WTC11 (cell line): ENCODE measurements at regions not wholly inside any gene's neighbourhood (a gene's known extent, or its start where the extent isn't known, plus 50 kb on each side); places are given as distances from the start of the nearest gene placed in this dataset.

Source experiments
- ATAC-seq: fragments of 200-7000 bp; cut with Tn5 transposase; 2 replicates; pipeline ENCODE4 v1.10.0; 2021; ENCODE audit warnings: mild to moderate bottlenecking, moderate library complexity
- CTCF ChIA-PET: fragments of 300-600 bp; sonication (Branson Sonifier 250); formaldehyde crosslinking; loops from one replicate; lab custom pipeline; 2021; ENCODE audit warnings: antibody characterized with exemption; lab: Charles Lee
- POLR2A ChIA-PET: fragments of 350-600 bp; sonication (Branson Sonifier 250); formaldehyde crosslinking; loops from one replicate; lab custom pipeline; 2021; ENCODE audit warnings: antibody characterized with exemption; lab: Charles Lee
- DNase-seq: peaks from one replicate; pipeline ENCODE4 v3.0.0; 2021; ENCODE audit warnings: low spot score
- H3K27ac Mint-ChIP-seq: 2 replicates; pipeline ENCODE4 v1.8.0; 2021; ENCODE audit warnings: mixed read lengths
- H3K27me3 Mint-ChIP-seq: 2 replicates; pipeline ENCODE4 v1.8.0; 2021; ENCODE audit warnings: low read depth, mild to moderate bottlenecking, moderate library complexity, mixed read lengths
- H3K36me3 Mint-ChIP-seq: 2 replicates; pipeline ENCODE4 v1.8.0; 2021; ENCODE audit warnings: mixed read lengths
- H3K4me1 Mint-ChIP-seq: 2 replicates; pipeline ENCODE4 v1.8.0; 2022; ENCODE audit warnings: mixed read lengths
- H3K4me3 Mint-ChIP-seq: 2 replicates; pipeline ENCODE4 v1.8.0; 2021; ENCODE audit warnings: mild to moderate bottlenecking, moderate library complexity, mixed read lengths
- H3K9me3 Mint-ChIP-seq: 2 replicates; pipeline ENCODE4 v1.8.0; 2021; ENCODE audit warnings: mixed read lengths
- CBFB ChIP-seq: sonication (generic); formaldehyde crosslinking; IDR thresholded peaks from 2 replicates; pipeline ENCODE4 v1.8.1; 2022; ENCODE audit warnings: mild to moderate bottlenecking, low read depth, missing genetic modification reagents
- CREB1 ChIP-seq: sonication (generic); formaldehyde crosslinking; IDR thresholded peaks from 2 replicates; pipeline ENCODE4 v1.8.0; 2023; ENCODE audit warnings: mild to moderate bottlenecking, missing genetic modification reagents
- CTCF ChIP-seq: fragments of 200-600 bp; IDR thresholded peaks from 2 replicates; pipeline ENCODE4 v1.8.0; 2022; ENCODE audit warnings: antibody characterized with exemption
- E2F1 ChIP-seq: sonication (generic); formaldehyde crosslinking; IDR thresholded peaks from 2 replicates; pipeline ENCODE4 v1.8.0; 2022; ENCODE audit warnings: mild to moderate bottlenecking, missing genetic modification reagents
- E2F4 ChIP-seq: sonication (generic); formaldehyde crosslinking; IDR thresholded peaks from 2 replicates; pipeline ENCODE4 v1.8.1; 2022; ENCODE audit warnings: low read depth, mild to moderate bottlenecking, moderate library complexity, missing genetic modification reagents, borderline replicate concordance
- KAT7 ChIP-seq: sonication (generic); formaldehyde crosslinking; IDR thresholded peaks from 2 replicates; pipeline ENCODE4 v1.8.1; 2023; ENCODE audit warnings: missing genetic modification reagents, mild to moderate bottlenecking, borderline replicate concordance
- MYBL2 ChIP-seq: sonication (generic); formaldehyde crosslinking; IDR thresholded peaks from 2 replicates; pipeline ENCODE4 v1.8.1; 2023; ENCODE audit warnings: mild to moderate bottlenecking, moderate library complexity, missing genetic modification reagents
- NFE2L1 ChIP-seq: sonication (generic); formaldehyde crosslinking; IDR thresholded peaks from 2 replicates; pipeline ENCODE4 v1.8.1; 2023; ENCODE audit warnings: missing genetic modification reagents
- PRDM15 ChIP-seq: sonication (generic); formaldehyde crosslinking; IDR thresholded peaks from 2 replicates; pipeline ENCODE4 v1.8.0; 2022; ENCODE audit warnings: missing genetic modification reagents
- RORB ChIP-seq: fragments of 250-450 bp; sonication (Bioruptor Pico); IDR thresholded peaks from 2 replicates; pipeline ENCODE4 v1.9.0; 2021; ENCODE audit warnings: mild to moderate bottlenecking
- SMAD4 ChIP-seq: sonication (generic); formaldehyde crosslinking; IDR thresholded peaks from 2 replicates; pipeline ENCODE4 v1.8.0; 2022; ENCODE audit warnings: mild to moderate bottlenecking, missing genetic modification reagents
- SP1 ChIP-seq: sonication (generic); formaldehyde crosslinking; conservative IDR thresholded peaks from 2 replicates; pipeline ENCODE4 v1.8.1; 2022; ENCODE audit warnings: missing genetic modification reagents
- ZNF138 ChIP-seq: sonication (generic); formaldehyde crosslinking; conservative IDR thresholded peaks from 2 replicates; pipeline ENCODE4 v1.8.1; 2022; ENCODE audit warnings: mild to moderate bottlenecking, moderate library complexity, missing genetic modification reagents
- ZNF219 ChIP-seq: sonication (generic); formaldehyde crosslinking; IDR thresholded peaks from 2 replicates; pipeline ENCODE4 v1.8.0; 2023; ENCODE audit warnings: missing genetic modification reagents, mild to moderate bottlenecking, borderline replicate concordance
- ZNF317 ChIP-seq: sonication (generic); formaldehyde crosslinking; IDR thresholded peaks from 2 replicates; pipeline ENCODE4 v1.8.1; 2023; ENCODE audit warnings: low read depth, mild to moderate bottlenecking, moderate library complexity, missing genetic modification reagents, borderline replicate concordance
- ZNF425 ChIP-seq: fragments of 250-450 bp; sonication (Bioruptor Pico); conservative IDR thresholded peaks from 2 replicates; pipeline ENCODE4 v1.9.0; 2021; ENCODE audit warnings: mild to moderate bottlenecking

GRCh38 chr15:53404930-53405493 is 354.5 kb downstream of the WDR72 start:
- no peak for ATAC-seq

More at GRCh38 chr15:53404930-53405493, 354.5 kb downstream of the WDR72 start:
- Mint-ChIP-seq H3K9me3 (no peaks in the 10 kb centered on the region), H3K36me3 (no peaks in the 10 kb centered on the region), H3K4me1 (peaks cover 6% of the 10 kb centered on the region), H3K27me3 (no peaks in the 10 kb centered on the region), H3K27ac (no peak overlapping the region), H3K4me3 (no peak overlapping the region)
- ChIA-PET POLR2A (no interaction called here), CTCF (no interaction called here)
- TF ChIP-seq CBFB, result no peak
- no peak for TF ChIP-seq RORB (CRISPR knock-in tag)
- TF ChIP-seq ZNF219 (CRISPR knock-in tag), result no peak
- no peak for TF ChIP-seq SP1 (CRISPR knock-in tag)
- TF ChIP-seq KAT7 (CRISPR knock-in tag), result no peak
- TF ChIP-seq SMAD4 (CRISPR knock-in tag), result no peak
- no peak for TF ChIP-seq PRDM15 (CRISPR knock-in tag)
- no peak for TF ChIP-seq E2F1 (CRISPR knock-in tag)
- TF ChIP-seq CTCF, result no peak
- no peak for TF ChIP-seq ZNF317 (CRISPR knock-in tag)
- no peak for TF ChIP-seq E2F4 (CRISPR knock-in tag)
- no peak for TF ChIP-seq ZNF425 (CRISPR knock-in tag)
- TF ChIP-seq CREB1 (CRISPR knock-in tag), result no peak
- TF ChIP-seq MYBL2 (CRISPR knock-in tag), result no peak
- no peak for TF ChIP-seq ZNF138 (CRISPR knock-in tag)
- no peak for TF ChIP-seq NFE2L1
- no peak for DNase-seq
